HG03159 (cell line): ENCODE measurements at regions not wholly inside any gene's neighbourhood (a gene's known extent, or its start where the extent isn't known, plus 50 kb on each side); places are given as distances from the start of the nearest gene placed in this dataset.

Source experiments
- ATAC-seq: cut with Tn5 transposase; IDR thresholded peaks from one replicate; pipeline ENCODE4 v1.9.1; 2021; ENCODE audit warnings: mild to moderate bottlenecking, moderate library complexity; ENCODE audit not compliant: unreplicated experiment

GRCh38 chr2:234665304-234665703 is 168.4 kb upstream of the ARL4C start:
- ATAC-seq = no peak

GRCh38 chr2:234661849-234662248 is 165.0 kb upstream of the ARL4C start:
- ATAC-seq = no peak

GRCh38 chr2:234661175-234661574 is 164.3 kb upstream of the ARL4C start:
- no peak for ATAC-seq

GRCh38 chr2:234655706-234656105 is 158.8 kb upstream of the ARL4C start:
- no peak for ATAC-seq

GRCh38 chr2:234650911-234651310 is 154.0 kb upstream of the ARL4C start:
- no peak for ATAC-seq

GRCh38 chr2:234649951-234650350 is 153.1 kb upstream of the ARL4C start:
- no peak for ATAC-seq

- ATAC-seq = no peak
Measured at GRCh38 chr2:234643407-234643806, 146.5 kb upstream of the ARL4C start.

- ATAC-seq = no peak
Measured at GRCh38 chr2:234641086-234641485, 144.2 kb upstream of the ARL4C start.

- ATAC-seq = no peak
Measured at GRCh38 chr2:234640657-234641056, 143.8 kb upstream of the ARL4C start.

GRCh38 chr2:234638966-234639365 is 142.1 kb upstream of the ARL4C start:
- no peak for ATAC-seq

- no peak for ATAC-seq
Measured at GRCh38 chr2:234635284-234635683, 138.4 kb upstream of the ARL4C start.

GRCh38 chr2:234633581-234634230 is 136.8 kb upstream of the ARL4C start:
- ATAC-seq = no peak

- ATAC-seq = no peak
Measured at GRCh38 chr2:234632527-234633391, 135.9 kb upstream of the ARL4C start.

- no peak for ATAC-seq
Measured at GRCh38 chr2:234631646-234632514, 135.0 kb upstream of the ARL4C start.

GRCh38 chr2:234630801-234631261 is 133.9 kb upstream of the ARL4C start:
- no peak for ATAC-seq

- ATAC-seq = no peak
Measured at GRCh38 chr2:234629596-234629995, 132.7 kb upstream of the ARL4C start.

- no peak for ATAC-seq
Measured at GRCh38 chr2:234628953-234629352, 132.1 kb upstream of the ARL4C start.

GRCh38 chr2:234627308-234627707 is 130.4 kb upstream of the ARL4C start:
- ATAC-seq = no peak

GRCh38 chr2:234626566-234627130 is 129.8 kb upstream of the ARL4C start:
- ATAC-seq = no peak

GRCh38 chr2:234625626-234626250 is 128.9 kb upstream of the ARL4C start:
- ATAC-seq = no peak
